ENCODE measurements at regions not wholly inside any gene's neighbourhood (a gene's known extent, or its start where the extent isn't known, plus 50 kb on each side); places are given as distances from the start of the nearest gene placed in this dataset.

DNA sequence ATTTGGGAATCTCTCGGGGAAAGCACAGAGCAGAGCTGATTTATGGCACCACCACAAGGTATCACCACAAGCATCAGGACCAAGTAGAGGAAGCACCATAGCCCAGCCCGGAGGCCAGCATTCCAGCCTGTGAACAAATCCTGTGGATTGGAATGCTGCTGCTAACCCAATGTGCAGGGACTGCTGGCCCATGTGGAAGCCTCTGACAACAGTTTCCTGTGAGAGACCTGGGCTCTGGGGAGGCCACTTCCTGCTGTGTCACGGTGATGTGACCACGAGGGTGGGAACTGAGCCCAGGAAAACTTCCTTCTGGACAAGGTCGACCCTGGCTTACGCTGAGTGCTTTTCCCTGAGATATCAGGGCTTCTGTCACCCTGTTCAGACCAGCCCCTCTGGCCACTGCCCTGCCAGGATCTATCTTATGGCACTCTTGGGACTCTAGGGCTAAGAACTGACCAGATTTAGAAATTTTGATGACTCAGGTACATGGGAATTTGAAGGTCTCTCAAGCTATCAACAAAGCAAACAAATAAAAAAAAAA, 88.3 kb upstream of the NGF start:
- Histone ChIP-seq H3F3A (replicated peaks; ENCODE audit: insufficient read depth) (peaks cover 21% of the 10 kb centered on the region), H3K36me3 (replicated peaks in 1 of 2; ENCODE audit: control insufficient read depth in 1 of 2, insufficient read depth in 2 of 2, low read length in 1 of 2) (no peaks in the 10 kb centered on the region), H4K20me1 (ENCODE audit: insufficient read depth) (no peaks in the 10 kb centered on the region), H3K4me3 (ENCODE audit: low read depth in 2 of 2, low read length in 1 of 2) (no peak overlapping the region), H3K9ac (no peak overlapping the region; the same call in 1 of the 2 replicates), H3K9me2 (no peaks in the 10 kb centered on the region), H3K27ac (ENCODE audit: low read depth in 2 of 2, low read length in 1 of 2) (peak overlapping the region; percentile 16 to 60; a peak in 3 of 4 replicates), H2AFZ (ENCODE audit: low read depth) (peak overlapping the region; percentile 32; the same call in 1 of the 2 replicates), H3K4me2 (no peak overlapping the region), H3K9me3 (no peaks in the 10 kb centered on the region; the same call in 1 of the 2 replicates), H3K79me2 (ENCODE audit: insufficient read depth) (no peaks in the 10 kb centered on the region), H3K27me3 (ENCODE audit: insufficient read depth) (no peaks in the 10 kb centered on the region), H3K4me1 (ENCODE audit: control insufficient read depth in 1 of 2, insufficient read depth in 2 of 2, low read depth in 1 of 2, low read length in 1 of 2) (peaks cover 0 to 23% of the 10 kb centered on the region in 2 experiments; a peak in 3 of 4 replicates)
- WGBS (ENCODE audit: low lambda C conversion rate): 63% methylated on average over 4 of the region's 6 CpGs
- ChIA-PET CTCF (no interaction called here), POLR2A (no interaction called here)
- TF ChIP-seq, protein P1, sequence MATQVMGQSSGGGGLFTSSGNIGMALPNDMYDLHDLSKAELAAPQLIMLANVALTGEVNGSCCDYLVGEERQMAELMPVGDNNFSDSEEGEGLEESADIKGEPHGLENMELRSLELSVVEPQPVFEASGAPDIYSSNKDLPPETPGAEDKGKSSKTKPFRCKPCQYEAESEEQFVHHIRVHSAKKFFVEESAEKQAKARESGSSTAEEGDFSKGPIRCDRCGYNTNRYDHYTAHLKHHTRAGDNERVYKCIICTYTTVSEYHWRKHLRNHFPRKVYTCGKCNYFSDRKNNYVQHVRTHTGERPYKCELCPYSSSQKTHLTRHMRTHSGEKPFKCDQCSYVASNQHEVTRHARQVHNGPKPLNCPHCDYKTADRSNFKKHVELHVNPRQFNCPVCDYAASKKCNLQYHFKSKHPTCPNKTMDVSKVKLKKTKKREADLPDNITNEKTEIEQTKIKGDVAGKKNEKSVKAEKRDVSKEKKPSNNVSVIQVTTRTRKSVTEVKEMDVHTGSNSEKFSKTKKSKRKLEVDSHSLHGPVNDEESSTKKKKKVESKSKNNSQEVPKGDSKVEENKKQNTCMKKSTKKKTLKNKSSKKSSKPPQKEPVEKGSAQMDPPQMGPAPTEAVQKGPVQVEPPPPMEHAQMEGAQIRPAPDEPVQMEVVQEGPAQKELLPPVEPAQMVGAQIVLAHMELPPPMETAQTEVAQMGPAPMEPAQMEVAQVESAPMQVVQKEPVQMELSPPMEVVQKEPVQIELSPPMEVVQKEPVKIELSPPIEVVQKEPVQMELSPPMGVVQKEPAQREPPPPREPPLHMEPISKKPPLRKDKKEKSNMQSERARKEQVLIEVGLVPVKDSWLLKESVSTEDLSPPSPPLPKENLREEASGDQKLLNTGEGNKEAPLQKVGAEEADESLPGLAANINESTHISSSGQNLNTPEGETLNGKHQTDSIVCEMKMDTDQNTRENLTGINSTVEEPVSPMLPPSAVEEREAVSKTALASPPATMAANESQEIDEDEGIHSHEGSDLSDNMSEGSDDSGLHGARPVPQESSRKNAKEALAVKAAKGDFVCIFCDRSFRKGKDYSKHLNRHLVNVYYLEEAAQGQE (IDR thresholded peaks at IDR 0.05; ENCODE audit: low read depth, low read length): no peak
- TF ChIP-seq GABPA (IDR thresholded peaks at IDR 0.05; ENCODE audit: low read depth) (peak; percentile 43), TCF12 (IDR thresholded peaks at IDR 0.05) (peak; percentile 42; the same call in 1 of the 2 replicates), JUND (IDR thresholded peaks at IDR 0.05) (0 out of 2 replicates have a peak, but pooled peaks have one; percentile 9)
- TF ChIP-seq, protein P2, sequence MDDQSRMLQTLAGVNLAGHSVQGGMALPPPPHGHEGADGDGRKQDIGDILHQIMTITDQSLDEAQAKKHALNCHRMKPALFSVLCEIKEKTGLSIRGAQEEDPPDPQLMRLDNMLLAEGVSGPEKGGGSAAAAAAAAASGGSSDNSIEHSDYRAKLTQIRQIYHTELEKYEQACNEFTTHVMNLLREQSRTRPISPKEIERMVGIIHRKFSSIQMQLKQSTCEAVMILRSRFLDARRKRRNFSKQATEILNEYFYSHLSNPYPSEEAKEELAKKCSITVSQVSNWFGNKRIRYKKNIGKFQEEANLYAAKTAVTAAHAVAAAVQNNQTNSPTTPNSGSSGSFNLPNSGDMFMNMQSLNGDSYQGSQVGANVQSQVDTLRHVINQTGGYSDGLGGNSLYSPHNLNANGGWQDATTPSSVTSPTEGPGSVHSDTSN (IDR thresholded peaks at IDR 0.05): 0 out of 2 replicates have a peak, but pooled peaks have one; percentile 13
- TF ChIP-seq, protein P3, sequence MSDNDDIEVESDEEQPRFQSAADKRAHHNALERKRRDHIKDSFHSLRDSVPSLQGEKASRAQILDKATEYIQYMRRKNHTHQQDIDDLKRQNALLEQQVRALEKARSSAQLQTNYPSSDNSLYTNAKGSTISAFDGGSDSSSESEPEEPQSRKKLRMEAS (IDR thresholded peaks at IDR 0.05; ENCODE audit: low read depth): peak; percentile 79
- DNase-seq: no peak

- no peak overlapping the region for H3K4me3 ChIP-seq (ENCODE audit: low read depth in 2 of 2, low read length in 1 of 2)
- ChIA-PET CTCF (no interaction called here), POLR2A (no interaction called here)
- H3F3A ChIP-seq (replicated peaks; ENCODE audit: insufficient read depth): peaks cover 24% of the 10 kb centered on the region
- H2AFZ ChIP-seq (ENCODE audit: low read depth): no peak overlapping the region
- TF ChIP-seq USF2 (IDR thresholded peaks at IDR 0.05; ENCODE audit: borderline replicate concordance, low read depth, low read length): no peak
- TF ChIP-seq, protein P3 (IDR thresholded peaks at IDR 0.05; ENCODE audit: low read depth): no peak
- TF ChIP-seq, protein P4, sequence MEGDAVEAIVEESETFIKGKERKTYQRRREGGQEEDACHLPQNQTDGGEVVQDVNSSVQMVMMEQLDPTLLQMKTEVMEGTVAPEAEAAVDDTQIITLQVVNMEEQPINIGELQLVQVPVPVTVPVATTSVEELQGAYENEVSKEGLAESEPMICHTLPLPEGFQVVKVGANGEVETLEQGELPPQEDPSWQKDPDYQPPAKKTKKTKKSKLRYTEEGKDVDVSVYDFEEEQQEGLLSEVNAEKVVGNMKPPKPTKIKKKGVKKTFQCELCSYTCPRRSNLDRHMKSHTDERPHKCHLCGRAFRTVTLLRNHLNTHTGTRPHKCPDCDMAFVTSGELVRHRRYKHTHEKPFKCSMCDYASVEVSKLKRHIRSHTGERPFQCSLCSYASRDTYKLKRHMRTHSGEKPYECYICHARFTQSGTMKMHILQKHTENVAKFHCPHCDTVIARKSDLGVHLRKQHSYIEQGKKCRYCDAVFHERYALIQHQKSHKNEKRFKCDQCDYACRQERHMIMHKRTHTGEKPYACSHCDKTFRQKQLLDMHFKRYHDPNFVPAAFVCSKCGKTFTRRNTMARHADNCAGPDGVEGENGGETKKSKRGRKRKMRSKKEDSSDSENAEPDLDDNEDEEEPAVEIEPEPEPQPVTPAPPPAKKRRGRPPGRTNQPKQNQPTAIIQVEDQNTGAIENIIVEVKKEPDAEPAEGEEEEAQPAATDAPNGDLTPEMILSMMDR (IDR thresholded peaks at IDR 0.05): no peak
- no peaks in the 10 kb centered on the region for H4K20me1 ChIP-seq (ENCODE audit: insufficient read depth)
- H3K4me2 ChIP-seq: no peak overlapping the region
- 96% methylated on average over 5 of the region's 5 CpGs for WGBS (ENCODE audit: low lambda C conversion rate)
- no peak for DNase-seq
- H3K27ac ChIP-seq (ENCODE audit: low read depth in 2 of 2, low read length in 1 of 2): peak overlapping the region in 1 of 2 experiments; percentile 60; a peak in 2 of 4 replicates
- no peak overlapping the region for H3K9ac ChIP-seq
- no peaks in the 10 kb centered on the region for H3K27me3 ChIP-seq (ENCODE audit: insufficient read depth)
- no peaks in the 10 kb centered on the region for H3K36me3 ChIP-seq (replicated peaks in 1 of 2; ENCODE audit: control insufficient read depth in 1 of 2, insufficient read depth in 2 of 2, low read length in 1 of 2)
- H3K79me2 ChIP-seq (ENCODE audit: insufficient read depth): no peaks in the 10 kb centered on the region
- no peaks in the 10 kb centered on the region; the same call in 1 of the 2 replicates for H3K9me3 ChIP-seq
- H3K9me2 ChIP-seq: no peaks in the 10 kb centered on the region
- H3K4me1 ChIP-seq (ENCODE audit: control insufficient read depth in 1 of 2, insufficient read depth in 2 of 2, low read depth in 1 of 2, low read length in 1 of 2): peaks cover 0 to 18% of the 10 kb centered on the region in 2 experiments; a peak in 3 of 4 replicates
Observed at GRCh38 chr1:115425442-115425841, 87.4 kb upstream of the NGF start.
